ENCODE measurements at regions not wholly inside any gene's neighbourhood (a gene's known extent, or its start where the extent isn't known, plus 50 kb on each side); places are given as distances from the start of the nearest gene placed in this dataset.
A peak's percentile ranks its signal among the peaks of the same experiment; 100 is the strongest.

DNA sequence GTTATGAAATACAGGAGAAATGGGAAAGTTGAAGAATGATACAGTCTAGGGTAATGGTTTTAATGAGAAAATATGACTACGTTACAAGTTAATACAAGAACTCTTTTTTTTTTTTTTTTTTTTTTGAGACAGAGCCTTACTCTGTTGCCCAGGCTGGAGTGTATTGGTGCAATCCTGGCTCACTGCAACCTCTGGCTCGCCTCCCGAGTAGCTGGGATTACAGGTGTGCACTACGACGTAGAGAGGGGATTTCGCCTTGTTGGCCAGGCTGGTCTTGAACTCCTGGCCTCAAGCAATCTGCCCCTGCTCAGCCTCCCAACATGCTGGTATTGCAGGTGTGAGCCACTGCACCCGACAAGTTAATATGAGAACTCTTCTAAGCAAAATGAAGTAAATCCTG, 77.1 kb upstream of the SELENOP start:
- H3K36me3 ChIP-seq = no peaks in the 10 kb centered on the region
- peaks cover 0 to 7% (median 0%) of the 10 kb centered on the region in 12 donors for H3K4me1 ChIP-seq
- H3K27me3 ChIP-seq = no peaks in the 10 kb centered on the region
- DNase-seq (no peak), ATAC-seq (no peak)
- no peak overlapping the region for H3K4me3 ChIP-seq
- TF ChIP-seq POLR2A (IDR thresholded peaks at IDR 0.05) = no peak
- TF ChIP-seq, protein P1, sequence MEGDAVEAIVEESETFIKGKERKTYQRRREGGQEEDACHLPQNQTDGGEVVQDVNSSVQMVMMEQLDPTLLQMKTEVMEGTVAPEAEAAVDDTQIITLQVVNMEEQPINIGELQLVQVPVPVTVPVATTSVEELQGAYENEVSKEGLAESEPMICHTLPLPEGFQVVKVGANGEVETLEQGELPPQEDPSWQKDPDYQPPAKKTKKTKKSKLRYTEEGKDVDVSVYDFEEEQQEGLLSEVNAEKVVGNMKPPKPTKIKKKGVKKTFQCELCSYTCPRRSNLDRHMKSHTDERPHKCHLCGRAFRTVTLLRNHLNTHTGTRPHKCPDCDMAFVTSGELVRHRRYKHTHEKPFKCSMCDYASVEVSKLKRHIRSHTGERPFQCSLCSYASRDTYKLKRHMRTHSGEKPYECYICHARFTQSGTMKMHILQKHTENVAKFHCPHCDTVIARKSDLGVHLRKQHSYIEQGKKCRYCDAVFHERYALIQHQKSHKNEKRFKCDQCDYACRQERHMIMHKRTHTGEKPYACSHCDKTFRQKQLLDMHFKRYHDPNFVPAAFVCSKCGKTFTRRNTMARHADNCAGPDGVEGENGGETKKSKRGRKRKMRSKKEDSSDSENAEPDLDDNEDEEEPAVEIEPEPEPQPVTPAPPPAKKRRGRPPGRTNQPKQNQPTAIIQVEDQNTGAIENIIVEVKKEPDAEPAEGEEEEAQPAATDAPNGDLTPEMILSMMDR (IDR thresholded peaks at IDR 0.05) = no peak
- WGBS, 4 donors = 71 to 81% (median 74%) methylated on average over 7 of the region's 7 CpGs
- intact Hi-C loops (cut with DNase I) = loop anchor here in 9 of 10 donors (1.0 to 10.0 kb wide), 15 partner anchors 76 to 1032 kb away; partner anchors contain the start of genes SELENOP (in 3 of the 9) and GHR (in 2 of the 9)
- no peaks in the 10 kb centered on the region for H3K9me3 ChIP-seq
- no peak overlapping the region for H3K27ac ChIP-seq

DNA sequence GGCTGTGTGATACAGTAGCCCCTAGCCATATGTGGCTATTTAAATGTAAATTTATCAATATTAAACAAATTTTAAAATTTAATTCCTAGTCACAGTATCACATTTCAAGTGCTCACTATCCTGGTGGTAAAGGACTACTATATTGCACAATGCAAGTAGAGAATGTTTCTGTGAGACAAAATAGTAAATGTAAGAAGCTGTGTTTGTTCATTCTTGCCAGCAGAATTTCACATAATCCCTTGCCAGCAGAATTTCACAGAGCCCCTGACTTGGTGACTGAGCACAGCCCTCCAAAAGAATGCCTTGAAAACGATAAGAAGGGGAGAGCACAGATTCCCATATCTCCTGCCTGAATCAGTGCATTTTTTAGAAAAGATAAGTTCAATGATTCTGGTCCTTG, 75.9 kb upstream of the SELENOP start:
- no peaks in the 10 kb centered on the region for H3K9me3 ChIP-seq
- 26 to 34% (median 32%) methylated on average over 1 of the region's 1 CpG for WGBS, 4 donors
- ATAC-seq (no peak), DNase-seq (no peak)
- H3K36me3 ChIP-seq = no peaks in the 10 kb centered on the region
- H3K27ac ChIP-seq = peak overlapping the region in 1 of 12 donors; percentile 25
- TF ChIP-seq, protein P1 (IDR thresholded peaks at IDR 0.05) = no peak
- TF ChIP-seq POLR2A (IDR thresholded peaks at IDR 0.05) = no peak
- no peak overlapping the region for H3K4me3 ChIP-seq
- no peaks in the 10 kb centered on the region for H3K27me3 ChIP-seq
- intact Hi-C loops (cut with DNase I) = loop anchor here in 7 of 10 donors (5.0 to 10.0 kb wide), 9 partner anchors 75 to 1030 kb away; partner anchors contain the start of genes GHR (in 2 of the 7) and SELENOP (in 1 of the 7)
- peaks cover 0 to 7% (median 0%) of the 10 kb centered on the region in 12 donors for H3K4me1 ChIP-seq

DNA sequence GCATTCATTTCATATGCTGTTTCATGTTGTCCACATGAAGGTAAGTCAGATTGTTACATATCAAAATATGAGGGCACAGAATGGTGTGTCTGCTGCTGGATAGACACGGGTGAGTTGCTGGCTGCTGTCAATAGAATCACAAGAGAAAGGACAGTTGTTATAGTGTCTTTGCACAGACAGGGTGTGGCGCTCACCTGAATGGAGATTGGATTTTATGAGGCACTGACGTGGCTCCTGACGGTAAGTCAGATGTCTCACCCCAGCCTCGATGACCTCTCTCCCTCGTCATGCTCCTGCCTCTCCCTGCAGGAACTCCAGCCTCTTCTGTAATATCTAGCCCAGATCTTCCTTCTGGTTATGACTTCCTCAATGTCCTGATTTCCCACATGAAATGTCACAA, 75.4 kb upstream of the SELENOP start:
- Histone ChIP-seq H3K4me3 (no peak overlapping the region), H3K9me3 (no peaks in the 10 kb centered on the region), H3K27me3 (no peaks in the 10 kb centered on the region), H3K36me3 (no peaks in the 10 kb centered on the region), H3K27ac (peak overlapping the region in 3 of 12 donors; percentile 20 to 25 (median 24)), H3K4me1 (peaks cover 0 to 7% (median 0%) of the 10 kb centered on the region in 12 donors)
- intact Hi-C loops (cut with DNase I) = loop anchor here in 7 of 10 donors (5.0 to 10.0 kb wide), 9 partner anchors 75 to 1030 kb away; partner anchors contain the start of genes GHR (in 2 of the 7) and SELENOP (in 1 of the 7)
- WGBS, 4 donors = 53 to 66% (median 59%) methylated on average over 6 of the region's 6 CpGs
- TF ChIP-seq, protein P1 (IDR thresholded peaks at IDR 0.05) = no peak
- TF ChIP-seq POLR2A (IDR thresholded peaks at IDR 0.05) = no peak
- peak in 3 of 4 donors; percentile 14 to 60 (median 32) for ATAC-seq
- DNase-seq = peak in 1 of 5 donors; percentile 34

DNA sequence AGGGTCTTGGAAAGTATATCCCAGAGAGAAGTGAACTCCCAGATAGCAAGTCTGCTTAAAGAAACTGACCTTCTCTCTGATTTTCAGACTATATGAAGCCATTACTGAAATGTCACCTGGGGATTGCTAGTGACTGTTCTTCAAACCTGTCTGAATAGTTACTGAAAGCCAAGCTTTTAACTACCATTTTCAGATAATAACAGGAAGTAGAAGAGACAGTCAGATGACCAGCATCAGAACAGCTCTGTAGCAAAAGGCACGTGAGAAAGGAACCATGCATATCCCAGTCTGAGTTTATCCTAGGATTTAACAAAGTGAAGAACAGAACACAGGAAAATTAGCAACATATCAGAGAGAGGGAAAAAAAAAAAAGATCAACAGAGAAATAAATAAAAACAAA, 74.9 kb upstream of the SELENOP start:
- ATAC-seq (no peak), DNase-seq (no peak)
- peak overlapping the region in 2 of 12 donors; percentile 20 to 24 for H3K27ac ChIP-seq
- intact Hi-C loops (cut with DNase I) = loop anchor here in 7 of 10 donors (5.0 to 10.0 kb wide), 9 partner anchors 74 to 1029 kb away; partner anchors contain the start of genes GHR (in 2 of the 7) and SELENOP (in 1 of the 7)
- no peaks in the 10 kb centered on the region for H3K36me3 ChIP-seq
- H3K27me3 ChIP-seq = no peaks in the 10 kb centered on the region
- TF ChIP-seq POLR2A (IDR thresholded peaks at IDR 0.05) = no peak
- TF ChIP-seq, protein P1 (IDR thresholded peaks at IDR 0.05) = no peak
- H3K4me1 ChIP-seq = peaks cover 0 to 7% (median 0%) of the 10 kb centered on the region in 12 donors
- WGBS, 4 donors = 37 to 59% (median 47%) methylated on average over 1 of the region's 1 CpG
- no peak overlapping the region for H3K4me3 ChIP-seq
- H3K9me3 ChIP-seq = no peaks in the 10 kb centered on the region
